GM23338 (cell line): ENCODE measurements at regions not wholly inside any gene's neighbourhood (a gene's known extent, or its start where the extent isn't known, plus 50 kb on each side); places are given as distances from the start of the nearest gene placed in this dataset.

ENCODE experiments used
- ATAC-seq: fragments of 200-7000 bp; cut with Tn5 transposase; 3 replicates; pipeline ENCODE4 v1.9.1; 2020
- DNase-seq: peaks from one replicate; pipeline ENCODE4 v3.0.0-alpha.2; 2015; ENCODE audit warnings: low spot score
- H2AFZ ChIP-seq: fragments of 200-600 bp; sonication (generic); 2 replicates; pipeline ENCODE4 v1.8.0; 2016; ENCODE audit warnings: antibody characterized with exemption, mild to moderate bottlenecking, moderate library complexity
- H3F3A ChIP-seq: fragments of 200-600 bp; sonication (generic); replicated peaks from 2 replicates; pipeline ENCODE4 v1.8.0; 2017; ENCODE audit warnings: antibody characterized with exemption, mixed run types, low read depth
- H3K27ac ChIP-seq: fragments of 200-600 bp; sonication (generic); 2 replicates; pipeline ENCODE4 v1.6.1; 2016; ENCODE audit warnings: low read depth
- H3K27me3 ChIP-seq: fragments of 200-600 bp; sonication (generic); 2 replicates; pipeline ENCODE4 v1.8.0; 2016; ENCODE audit warnings: mild to moderate bottlenecking, mixed run types, moderate library complexity; ENCODE audit not compliant: insufficient read depth
- H3K36me3 ChIP-seq: fragments of 200-600 bp; sonication (generic); 2 replicates; pipeline ENCODE4 v1.8.0; 2016; ENCODE audit warnings: mild to moderate bottlenecking; ENCODE audit not compliant: insufficient read depth
- H3K4me1 ChIP-seq: fragments of 200-600 bp; sonication (generic); 2 replicates; pipeline ENCODE4 v1.8.0; 2016; ENCODE audit warnings: mild to moderate bottlenecking, moderate library complexity; ENCODE audit not compliant: insufficient read depth
- H3K4me2 ChIP-seq: fragments of 200-600 bp; sonication (generic); 2 replicates; pipeline ENCODE4 v1.7.1; 2017; ENCODE audit warnings: mixed run types
- H3K4me3 ChIP-seq: fragments of 200-600 bp; sonication (generic); 2 replicates; pipeline ENCODE4 v1.6.1; 2016; ENCODE audit warnings: mixed run types
- H3K79me2 ChIP-seq: fragments of 200-600 bp; sonication (generic); replicated peaks from 2 replicates; pipeline ENCODE4 v1.8.0; 2017; ENCODE audit warnings: mild to moderate bottlenecking; ENCODE audit not compliant: insufficient read depth
- H3K9me2 ChIP-seq: fragments of 200-600 bp; sonication (generic); 2 replicates; pipeline ENCODE4 v1.8.0; 2017; ENCODE audit not compliant: insufficient read depth
- H4K20me1 ChIP-seq: fragments of 200-600 bp; sonication (generic); replicated peaks from 2 replicates; pipeline ENCODE4 v1.8.0; 2017; ENCODE audit warnings: mild to moderate bottlenecking; ENCODE audit not compliant: insufficient read depth
- H3K27ac Mint-ChIP-seq: 2 replicates; pipeline ENCODE4 v1.8.0; 2020; ENCODE audit warnings: inconsistent platforms, mild to moderate bottlenecking, moderate library complexity, mixed read lengths
- H3K27me3 Mint-ChIP-seq: 3 replicates; pipeline ENCODE4 v1.8.0; 2022; ENCODE audit warnings: low read depth, mild to moderate bottlenecking, moderate library complexity, mixed read lengths, inconsistent platforms; ENCODE audit not compliant: insufficient read depth, poor library complexity
- H3K36me3 Mint-ChIP-seq: 3 replicates; pipeline ENCODE4 v1.8.0; 2021; ENCODE audit warnings: low read depth, mild to moderate bottlenecking, inconsistent platforms, moderate library complexity, mixed read lengths
- H3K4me1 Mint-ChIP-seq: 3 replicates; pipeline ENCODE4 v1.8.0; 2020; ENCODE audit warnings: mild to moderate bottlenecking, inconsistent platforms, mixed read lengths
- H3K4me3 Mint-ChIP-seq: 3 replicates; pipeline ENCODE4 v1.8.0; 2021; ENCODE audit warnings: moderate library complexity, mild to moderate bottlenecking, inconsistent platforms, mixed read lengths
- H3K9me3 Mint-ChIP-seq: 3 replicates; pipeline ENCODE4 v1.8.0; 2020; ENCODE audit warnings: moderate library complexity, mild to moderate bottlenecking, inconsistent platforms, mixed read lengths
- CREB1 ChIP-seq: fragments of 250-450 bp; sonication (Bioruptor Pico); IDR thresholded peaks from 2 replicates; pipeline ENCODE4 v1.5.0; 2020; ENCODE audit warnings: low read depth, mild to moderate bottlenecking, moderate library complexity
- EZH2 ChIP-seq: fragments of 200-600 bp; sonication (generic); IDR thresholded peaks from one replicate; pipeline ENCODE4 v1.8.0; 2017; ENCODE audit warnings: antibody characterized with exemption, mild to moderate bottlenecking, low read depth; ENCODE audit not compliant: unreplicated experiment
- EZH2phosphoT487 ChIP-seq: fragments of 200-600 bp; sonication (generic); IDR thresholded peaks from one replicate; pipeline ENCODE4 v1.8.1; 2018; ENCODE audit warnings: antibody characterized with exemption; ENCODE audit not compliant: unreplicated experiment
- JUNB ChIP-seq: IDR thresholded peaks from one replicate; pipeline ENCODE4 v1.6.1; 2016; ENCODE audit warnings: antibody characterized with exemption; ENCODE audit not compliant: unreplicated experiment
- NANOG ChIP-seq: IDR thresholded peaks from 2 replicates; pipeline ENCODE4 v1.6.1; 2016; ENCODE audit warnings: antibody characterized with exemption, borderline replicate concordance
- POLR2AphosphoS5 ChIP-seq: IDR thresholded peaks from 2 replicates; pipeline ENCODE4 v1.6.1; 2016; ENCODE audit warnings: antibody characterized with exemption, low read depth
- REST ChIP-seq: IDR thresholded peaks from one replicate; pipeline ENCODE4 v1.6.1; 2018; ENCODE audit warnings: antibody characterized with exemption; ENCODE audit not compliant: unreplicated experiment
- STAT1 ChIP-seq: IDR thresholded peaks from one replicate; pipeline ENCODE4 v1.6.1; 2016; ENCODE audit warnings: antibody characterized with exemption; ENCODE audit not compliant: unreplicated experiment
- ZNF114 ChIP-seq: fragments of 250-450 bp; sonication (Bioruptor Pico); IDR thresholded peaks from 2 replicates; pipeline ENCODE4 v1.5.0; 2020; ENCODE audit warnings: mild to moderate bottlenecking, moderate library complexity
- ZNF331 ChIP-seq: fragments of 250-450 bp; sonication (Bioruptor Pico); IDR thresholded peaks from 2 replicates; pipeline ENCODE4 v1.5.0; 2020; ENCODE audit warnings: low read depth, mild to moderate bottlenecking, moderate library complexity
- ZNF462 ChIP-seq: fragments of 250-450 bp; sonication (Bioruptor Pico); IDR thresholded peaks from 2 replicates; pipeline ENCODE4 v1.5.0; 2020; ENCODE audit warnings: mild to moderate bottlenecking, moderate library complexity
- TF ChIP-seq, protein P1 (sequence below): IDR thresholded peaks from 2 replicates; pipeline ENCODE4 v1.6.1; 2016; ENCODE audit warnings: antibody characterized with exemption
- TF ChIP-seq, protein P2 (sequence below), 2 experiments: fragments of 200-600 bp in 1 of 2; sonication (generic) in 1 of 2; conservative IDR thresholded peaks; 2 replicates each; pipeline versions ENCODE4 v1.5.1 to v1.6.1; 2016 to 2017; ENCODE audit warnings: antibody characterized with exemption in 2 of 2, low read depth in 2 of 2, mild to moderate bottlenecking in 2 of 2, moderate library complexity in 1 of 2

- H2AFZ ChIP-seq: no peak overlapping the region
- H3K9me3 Mint-ChIP-seq: no peaks in the 10 kb centered on the region
- no peak overlapping the region for H3K4me2 ChIP-seq
- TF ChIP-seq REST: no peak
- TF ChIP-seq, protein P1, sequence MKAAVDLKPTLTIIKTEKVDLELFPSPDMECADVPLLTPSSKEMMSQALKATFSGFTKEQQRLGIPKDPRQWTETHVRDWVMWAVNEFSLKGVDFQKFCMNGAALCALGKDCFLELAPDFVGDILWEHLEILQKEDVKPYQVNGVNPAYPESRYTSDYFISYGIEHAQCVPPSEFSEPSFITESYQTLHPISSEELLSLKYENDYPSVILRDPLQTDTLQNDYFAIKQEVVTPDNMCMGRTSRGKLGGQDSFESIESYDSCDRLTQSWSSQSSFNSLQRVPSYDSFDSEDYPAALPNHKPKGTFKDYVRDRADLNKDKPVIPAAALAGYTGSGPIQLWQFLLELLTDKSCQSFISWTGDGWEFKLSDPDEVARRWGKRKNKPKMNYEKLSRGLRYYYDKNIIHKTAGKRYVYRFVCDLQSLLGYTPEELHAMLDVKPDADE: no peak
- TF ChIP-seq, protein P2, sequence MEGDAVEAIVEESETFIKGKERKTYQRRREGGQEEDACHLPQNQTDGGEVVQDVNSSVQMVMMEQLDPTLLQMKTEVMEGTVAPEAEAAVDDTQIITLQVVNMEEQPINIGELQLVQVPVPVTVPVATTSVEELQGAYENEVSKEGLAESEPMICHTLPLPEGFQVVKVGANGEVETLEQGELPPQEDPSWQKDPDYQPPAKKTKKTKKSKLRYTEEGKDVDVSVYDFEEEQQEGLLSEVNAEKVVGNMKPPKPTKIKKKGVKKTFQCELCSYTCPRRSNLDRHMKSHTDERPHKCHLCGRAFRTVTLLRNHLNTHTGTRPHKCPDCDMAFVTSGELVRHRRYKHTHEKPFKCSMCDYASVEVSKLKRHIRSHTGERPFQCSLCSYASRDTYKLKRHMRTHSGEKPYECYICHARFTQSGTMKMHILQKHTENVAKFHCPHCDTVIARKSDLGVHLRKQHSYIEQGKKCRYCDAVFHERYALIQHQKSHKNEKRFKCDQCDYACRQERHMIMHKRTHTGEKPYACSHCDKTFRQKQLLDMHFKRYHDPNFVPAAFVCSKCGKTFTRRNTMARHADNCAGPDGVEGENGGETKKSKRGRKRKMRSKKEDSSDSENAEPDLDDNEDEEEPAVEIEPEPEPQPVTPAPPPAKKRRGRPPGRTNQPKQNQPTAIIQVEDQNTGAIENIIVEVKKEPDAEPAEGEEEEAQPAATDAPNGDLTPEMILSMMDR (conservative IDR thresholded peaks at IDR 0.05; ENCODE audit: low read depth in 2 of 2): no peak
- no peak for TF ChIP-seq POLR2AphosphoS5
- no peak for TF ChIP-seq ZNF462 (CRISPR knock-in tag)
- TF ChIP-seq CREB1 (CRISPR knock-in tag): no peak
- no peak for TF ChIP-seq JUNB
- TF ChIP-seq ZNF331 (CRISPR knock-in tag): no peak
- no peak for TF ChIP-seq NANOG
- TF ChIP-seq ZNF114 (CRISPR knock-in tag): no peak
- TF ChIP-seq EZH2phosphoT487: no peak
- TF ChIP-seq STAT1: no peak
- no peak for TF ChIP-seq EZH2
- ATAC-seq: no peak
- no peaks in the 10 kb centered on the region for H3F3A ChIP-seq
- no peaks in the 10 kb centered on the region for H3K36me3 Mint-ChIP-seq
- H3K9me2 ChIP-seq: 0 out of 2 replicates have a peak, but pooled peaks cover 3% of the 10 kb centered on the region
- H3K36me3 ChIP-seq: no peaks in the 10 kb centered on the region
- H4K20me1 ChIP-seq: no peaks in the 10 kb centered on the region
- H3K27ac ChIP-seq: no peak overlapping the region
- H3K4me3 ChIP-seq: no peak overlapping the region
- DNase-seq: no peak
- no peaks in the 10 kb centered on the region for H3K4me1 ChIP-seq
- no peak overlapping the region for H3K4me3 Mint-ChIP-seq
- H3K27ac Mint-ChIP-seq: no peak overlapping the region
- H3K79me2 ChIP-seq: no peaks in the 10 kb centered on the region
- no peaks in the 10 kb centered on the region for H3K4me1 Mint-ChIP-seq
- no peaks in the 10 kb centered on the region for H3K27me3 Mint-ChIP-seq
- no peaks in the 10 kb centered on the region for H3K27me3 ChIP-seq
These were observed 384.2 kb downstream of the ATP23 start for GRCh38 chr12:58325561-58325960.
